ENCODE measurements at regions not wholly inside any gene's neighbourhood (a gene's known extent, or its start where the extent isn't known, plus 50 kb on each side); places are given as distances from the start of the nearest gene placed in this dataset.

DNA sequence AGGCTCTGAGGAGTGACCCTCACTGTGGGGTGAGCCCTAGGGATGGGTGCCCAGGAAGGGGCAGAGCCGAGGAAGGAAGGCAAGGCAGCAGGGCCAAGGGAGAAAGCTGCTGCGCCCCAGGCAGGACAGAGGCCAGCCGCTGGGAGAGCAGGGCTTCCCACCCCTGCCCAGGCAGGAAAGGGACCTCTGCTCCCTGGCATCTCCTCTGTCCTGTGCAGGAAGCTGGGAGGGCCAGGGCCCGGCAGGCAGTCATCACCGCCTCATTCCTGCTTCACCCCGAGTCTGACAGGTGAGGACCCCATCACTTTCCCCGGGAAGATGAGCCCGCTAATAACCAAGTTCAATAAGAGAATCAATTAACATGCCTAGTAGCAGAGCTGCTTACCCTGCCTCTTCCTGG is 81.3 kb downstream of the EDN3 start:
- TF ChIP-seq CTCF (IDR thresholded peaks at IDR 0.05 in 8 of 11, conservative IDR thresholded peaks at IDR 0.05 in 3 of 11) = no peak
- no peak for TF ChIP-seq POLR2AphosphoS5 (IDR thresholded peaks at IDR 0.05)
